Activated CD4-positive, alpha-beta T cell treated with anti-CD3 and anti-CD28 coated beads for 4 hours (primary cell): ENCODE measurements at regions not wholly inside any gene's neighbourhood (a gene's known extent, or its start where the extent isn't known, plus 50 kb on each side); places are given as distances from the start of the nearest gene placed in this dataset.
"Not testable (repeated sequence)": the region's sequence is repeated elsewhere in the genome, so short reads cannot be mapped to it uniquely, and the experiment has no call there.

ENCODE experiments used
- DNase-seq, 2 donors: peaks; one replicate each; pipeline ENCODE4 v3.0.0-alpha.2; 2020

GRCh38 chr1:55309053-55309452 lies 93.9 kb upstream of the USP24 start:
- DNase-seq: no peak

DNA sequence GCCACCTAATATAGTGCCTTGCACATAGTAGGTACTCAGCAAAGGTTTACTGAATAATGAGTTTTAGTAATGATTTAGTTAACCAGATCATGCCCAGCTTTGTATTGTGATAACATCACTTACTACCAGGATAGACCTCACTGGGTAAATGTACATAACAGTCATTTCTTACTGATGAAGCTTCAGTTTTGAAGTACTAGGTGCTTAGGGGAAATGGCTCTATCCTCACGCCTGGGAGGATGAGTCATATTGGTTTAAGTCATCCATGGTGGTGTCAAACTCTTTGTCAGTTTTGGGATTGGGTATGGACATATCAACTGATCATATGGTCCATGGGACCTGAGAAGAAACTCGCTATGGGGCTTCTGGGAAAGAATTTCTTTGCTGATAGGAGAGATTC lies 90.6 kb upstream of the USP24 start:
- DNase-seq: no peak

- DNase-seq: no peak
These were observed 89.1 kb upstream of the USP24 start for GRCh38 chr1:55304229-55304740.

GRCh38 chr1:55302972-55303371 lies 87.8 kb upstream of the USP24 start:
- DNase-seq: no peak

DNA sequence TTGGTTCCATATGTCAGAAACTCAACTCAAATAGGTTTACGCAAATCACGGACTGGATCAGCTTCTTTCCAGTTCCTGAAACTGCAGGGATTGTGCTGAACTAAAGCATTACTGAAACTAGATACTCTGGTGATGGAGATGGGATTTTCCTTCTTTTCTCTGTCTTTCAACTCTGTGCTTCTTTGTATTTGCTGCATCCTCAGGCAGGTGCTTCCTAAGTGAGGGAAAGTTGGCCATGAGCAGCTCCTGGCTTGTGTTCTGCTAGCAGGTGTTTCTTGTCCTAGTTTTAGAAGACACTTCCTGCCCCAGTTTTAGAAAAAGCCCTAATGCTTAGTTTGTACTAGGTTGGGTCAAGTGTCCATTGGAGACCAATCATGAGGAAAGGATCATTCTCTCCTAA lies 86.7 kb upstream of the USP24 start:
- DNase-seq: no peak

DNA sequence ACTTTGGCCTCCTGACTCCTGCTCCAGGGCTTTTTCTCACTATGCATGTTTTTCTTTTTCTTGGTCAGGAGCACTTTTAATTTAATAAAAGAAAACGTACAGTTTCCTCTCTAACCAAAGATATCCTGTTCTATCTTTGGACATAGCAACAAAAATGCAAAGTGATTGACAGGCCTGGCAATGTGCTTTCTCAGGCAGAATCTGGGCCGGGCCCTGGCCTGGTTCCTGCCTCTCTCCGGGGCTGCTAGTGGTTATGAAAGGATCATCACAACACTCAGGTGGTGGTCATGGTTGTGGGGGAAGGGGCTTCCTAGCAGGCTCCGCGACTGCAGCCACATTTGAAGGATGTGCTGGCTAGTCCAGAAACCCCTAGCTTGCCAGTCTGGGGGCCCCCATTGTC lies 85.8 kb upstream of the USP24 start:
- no peak for DNase-seq

DNA sequence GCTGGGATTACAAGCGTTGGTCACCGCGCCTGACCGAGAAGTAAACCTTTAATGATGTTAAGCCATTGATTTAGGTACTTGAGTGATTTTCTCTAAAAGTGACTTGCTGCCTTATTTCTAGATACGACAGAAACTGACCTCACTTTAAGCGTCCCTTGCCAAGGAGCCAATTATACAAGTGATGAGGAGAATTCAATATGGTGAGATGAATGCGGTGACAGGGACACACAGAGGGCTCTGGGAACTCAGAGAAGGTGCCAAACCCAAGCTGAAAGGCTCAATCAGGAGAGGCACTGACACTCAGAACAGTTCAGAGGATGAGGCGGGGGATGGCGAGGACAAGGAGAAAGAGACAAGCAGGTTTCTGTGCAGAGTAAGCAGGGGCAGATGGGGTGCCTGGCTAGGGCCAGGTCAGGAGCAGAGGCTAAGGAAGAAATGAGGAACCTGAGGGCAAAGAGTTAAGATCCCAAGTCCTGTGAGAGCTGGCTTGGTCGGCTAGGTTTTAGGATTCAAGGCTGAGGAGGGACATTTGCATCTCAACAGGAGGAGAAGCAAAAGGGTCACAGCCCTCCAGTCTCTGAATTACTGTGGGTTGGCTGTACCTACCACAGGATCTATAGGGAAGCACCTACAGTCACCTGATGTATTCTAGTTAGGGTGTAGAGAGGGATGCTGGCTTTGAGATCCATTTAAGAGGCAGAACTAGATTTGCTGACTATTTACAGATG lies 83.2 kb upstream of the USP24 start:
- no peak for DNase-seq

DNA sequence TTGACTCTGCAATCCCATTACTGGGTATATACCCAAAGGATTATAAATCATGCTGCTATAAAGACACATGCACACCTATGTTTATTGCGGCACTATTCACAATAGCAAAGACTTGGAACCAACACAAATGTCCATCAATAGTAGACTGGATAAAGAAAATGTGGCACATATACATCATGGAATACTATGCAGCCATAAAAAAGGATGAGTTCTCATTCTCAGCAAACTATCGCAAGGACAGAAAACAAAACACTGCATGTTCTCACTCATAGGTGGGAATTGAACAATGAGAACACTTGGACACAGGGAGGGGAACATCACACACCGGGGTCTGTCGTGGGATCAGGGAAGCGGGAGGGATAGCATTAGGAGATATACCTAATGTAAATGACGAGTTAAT lies 81.1 kb upstream of the USP24 start:
- not testable (repeated sequence) for DNase-seq

- DNase-seq: no peak
These were observed 74.5 kb upstream of the USP24 start for GRCh38 chr1:55289614-55290013.

GRCh38 chr1:55289042-55289441 lies 73.9 kb upstream of the USP24 start:
- no peak for DNase-seq

DNA sequence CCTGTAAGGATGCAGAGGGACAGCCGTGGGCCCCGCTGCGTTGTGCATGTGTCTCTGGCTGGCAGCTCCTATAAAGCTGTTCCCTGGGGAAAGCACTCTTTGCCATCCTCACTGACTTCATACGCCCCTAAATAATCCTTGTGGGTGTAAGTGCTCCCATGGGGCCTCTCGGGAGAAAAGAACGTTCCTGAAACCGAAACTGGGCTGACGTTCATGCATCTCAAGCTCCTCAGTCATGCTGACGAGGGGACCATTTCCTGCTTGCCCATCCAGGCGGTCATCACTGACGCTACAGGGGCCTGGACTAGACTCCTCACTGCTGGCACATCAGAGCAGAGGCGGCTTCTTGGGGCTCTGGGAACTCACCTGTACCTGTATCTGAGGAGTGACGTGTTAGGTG lies 73.1 kb upstream of the USP24 start:
- no peak for DNase-seq

- DNase-seq: no peak
These were observed 72.6 kb upstream of the USP24 start for GRCh38 chr1:55287723-55288122.

DNA sequence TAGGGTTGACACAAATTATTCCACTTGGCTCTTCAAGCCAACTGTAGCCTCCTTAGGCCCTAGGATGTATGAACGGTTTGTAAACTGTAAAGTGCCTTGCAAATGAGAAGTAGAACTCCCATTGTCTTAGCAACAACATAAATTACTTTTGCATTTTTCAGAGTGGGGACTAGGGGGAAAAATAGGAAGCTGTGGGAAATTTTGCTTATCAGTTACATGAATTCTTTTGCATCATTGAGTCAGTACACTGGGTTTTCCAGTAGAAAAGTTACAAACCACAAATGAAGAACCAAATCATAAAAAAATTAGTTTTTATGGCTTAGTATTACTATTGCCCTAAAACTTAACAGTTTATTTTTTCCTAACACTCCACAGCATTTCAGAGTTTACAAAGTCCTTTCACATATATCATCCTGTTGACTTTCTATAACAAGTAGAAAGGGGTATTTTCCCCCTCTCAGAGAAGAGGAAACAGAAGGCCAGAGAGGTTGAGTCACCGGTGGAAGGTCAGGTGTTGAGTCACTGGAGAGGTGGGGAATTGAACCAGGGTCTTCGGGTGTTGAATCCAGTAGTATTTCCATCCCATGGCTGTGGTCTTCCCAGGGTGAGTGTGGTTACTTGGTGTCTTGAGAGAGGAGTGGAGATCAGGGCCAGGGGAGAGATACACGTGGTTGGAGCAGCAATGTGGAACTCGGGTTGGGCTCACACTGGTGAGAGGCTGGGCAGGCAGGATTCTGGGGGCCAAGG lies 71.9 kb upstream of the USP24 start:
- DNase-seq: no peak

GRCh38 chr1:55285834-55286233 lies 70.7 kb upstream of the USP24 start:
- no peak for DNase-seq

- DNase-seq: no peak
These were observed 69.7 kb upstream of the USP24 start for GRCh38 chr1:55284856-55285255.

DNA sequence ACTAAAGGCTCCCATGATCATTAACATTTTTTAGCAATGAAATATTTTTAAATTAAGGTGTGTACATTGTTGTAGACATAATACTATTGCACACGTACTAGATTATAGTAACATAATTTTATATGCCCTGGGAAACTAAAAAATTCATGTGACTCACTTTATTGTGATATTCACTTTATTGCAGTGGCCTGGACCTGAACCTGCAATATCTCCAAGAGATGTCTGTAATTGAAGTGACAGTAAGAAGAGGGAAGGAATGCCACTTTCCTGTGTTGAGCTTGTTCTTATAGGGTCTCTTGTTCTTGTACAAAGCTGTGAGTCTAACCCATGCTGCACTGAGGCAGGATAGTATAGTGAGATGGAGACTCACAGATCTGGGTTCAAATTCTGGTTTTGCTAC lies 66.9 kb upstream of the USP24 start:
- DNase-seq: no peak

GRCh38 chr1:55280731-55281130 lies 65.6 kb upstream of the USP24 start:
- DNase-seq: no peak

GRCh38 chr1:55279627-55280026 lies 64.5 kb upstream of the USP24 start:
- DNase-seq: no peak

DNA sequence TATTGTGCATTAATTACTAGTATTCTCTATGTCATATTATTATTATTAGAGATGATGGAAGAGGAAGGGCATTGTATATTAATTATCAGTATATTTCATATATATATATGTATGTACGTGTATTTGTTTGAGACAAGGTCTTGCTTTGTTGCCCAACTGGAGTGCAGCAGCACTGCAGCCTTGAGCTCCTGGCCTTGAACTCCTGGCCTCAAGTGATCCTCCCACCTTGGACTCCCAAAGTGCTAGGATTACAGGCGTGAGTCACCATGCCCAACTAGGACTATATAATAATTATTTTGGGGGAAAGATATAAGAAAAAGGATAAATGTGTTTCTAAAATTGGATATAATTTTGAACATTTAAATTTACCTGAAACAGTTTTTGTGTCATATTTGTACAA lies 63.2 kb upstream of the USP24 start:
- DNase-seq: no peak

GRCh38 chr1:55277377-55278130 lies 62.4 kb upstream of the USP24 start:
- DNase-seq: peak; percentile 78 to 85

GRCh38 chr1:55276671-55277376 lies 61.7 kb upstream of the USP24 start:
- DNase-seq: no peak

DNA sequence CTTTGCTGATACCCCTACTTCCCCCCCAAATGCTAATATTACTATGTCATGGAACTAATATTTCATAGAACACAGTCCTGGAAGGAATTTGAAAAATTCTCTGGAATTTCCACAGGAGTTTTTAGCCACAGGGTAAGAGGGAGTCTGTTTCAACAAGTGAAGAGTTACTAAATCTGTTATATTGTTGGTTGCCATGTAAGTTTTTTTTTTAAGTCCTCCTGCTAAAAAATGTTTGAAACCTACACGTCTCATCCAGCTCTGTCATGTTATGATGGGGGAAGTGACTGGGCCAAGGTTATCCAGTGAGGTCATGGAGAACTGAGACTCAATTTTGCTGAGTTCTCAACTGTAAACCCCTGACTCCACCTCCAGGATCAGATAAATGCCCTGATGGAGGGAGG lies 60.8 kb upstream of the USP24 start:
- no peak for DNase-seq

DNA sequence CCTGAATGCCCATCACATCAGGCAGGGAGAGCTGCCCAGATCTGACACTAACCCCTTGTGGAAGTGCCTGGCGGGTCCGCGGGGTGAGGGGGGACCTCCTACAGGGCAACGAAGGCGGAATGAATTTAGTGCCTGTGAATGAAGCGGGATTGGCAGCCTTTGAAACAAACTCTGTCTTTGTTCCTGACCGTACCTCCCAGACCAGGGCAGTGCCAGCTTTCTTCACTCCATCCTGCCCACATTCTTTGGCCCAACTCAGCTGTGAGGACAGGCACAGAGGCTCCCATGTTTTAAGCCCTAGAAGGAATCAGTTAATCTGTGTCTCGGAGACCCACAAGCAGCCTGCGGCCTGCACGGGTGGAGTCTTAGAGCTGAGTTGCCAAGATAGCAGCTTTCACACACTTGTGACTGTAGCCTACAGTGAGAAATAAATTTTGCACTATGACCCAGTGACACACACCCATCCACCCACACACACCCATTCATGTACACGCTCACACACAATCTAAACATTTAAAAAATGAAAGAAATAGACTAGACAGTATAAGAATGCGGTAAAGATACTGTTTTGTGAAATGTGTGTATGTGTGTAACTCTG lies 60.1 kb upstream of the USP24 start:
- no peak for DNase-seq
